Kidney epithelial cell (primary cell): ENCODE measurements at regions not wholly inside any gene's neighbourhood (a gene's known extent, or its start where the extent isn't known, plus 50 kb on each side); places are given as distances from the start of the nearest gene placed in this dataset.
"Not testable (repeated sequence)": the region's sequence is repeated elsewhere in the genome, so short reads cannot be mapped to it uniquely, and the experiment has no call there.

Source experiments
- DNase-seq: peaks from one replicate; pipeline ENCODE4 v3.0.0-alpha.2; 2010; ENCODE audit warnings: low read depth
- H3K27me3 ChIP-seq: 2 replicates; pipeline ENCODE4 v1.6.0; 2011; ENCODE audit warnings: low read length; ENCODE audit not compliant: control insufficient read depth, insufficient read depth
- H3K36me3 ChIP-seq: 2 replicates; pipeline ENCODE4 v1.5.1; 2011; ENCODE audit warnings: low read length; ENCODE audit not compliant: control insufficient read depth, insufficient read depth
- H3K4me3 ChIP-seq: 2 replicates; pipeline ENCODE4 v1.5.1; 2011; ENCODE audit warnings: low read depth, mild to moderate bottlenecking, control low read depth, low read length
- TF ChIP-seq, protein P1 (sequence below): IDR thresholded peaks from 2 replicates; pipeline ENCODE4 v1.5.1; 2011; ENCODE audit warnings: mild to moderate bottlenecking, moderate library complexity, low read length, control low read depth, inconsistent platforms; ENCODE audit not compliant: insufficient read depth, poor library complexity, severe bottlenecking

DNA sequence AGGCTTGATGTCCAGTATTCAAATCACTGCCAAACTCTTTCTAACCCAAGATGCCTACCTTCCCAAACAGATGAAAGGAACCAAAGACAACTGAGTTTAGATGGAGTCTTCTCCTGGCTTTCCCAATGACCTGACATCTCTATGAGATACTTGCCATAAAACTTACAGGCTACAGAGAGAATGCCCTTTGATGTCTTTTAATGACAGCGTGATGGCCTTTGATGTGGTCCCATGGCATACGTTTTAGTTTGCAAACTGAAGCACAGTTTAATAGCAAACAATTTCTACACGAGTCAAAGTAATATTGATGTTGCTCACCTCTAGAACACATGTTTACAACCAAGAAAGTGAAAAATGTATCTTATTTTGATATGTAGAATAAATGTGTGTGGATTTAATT, 73.2 kb downstream of the ZIC4 start:
- no peak for DNase-seq
- TF ChIP-seq, protein P1, sequence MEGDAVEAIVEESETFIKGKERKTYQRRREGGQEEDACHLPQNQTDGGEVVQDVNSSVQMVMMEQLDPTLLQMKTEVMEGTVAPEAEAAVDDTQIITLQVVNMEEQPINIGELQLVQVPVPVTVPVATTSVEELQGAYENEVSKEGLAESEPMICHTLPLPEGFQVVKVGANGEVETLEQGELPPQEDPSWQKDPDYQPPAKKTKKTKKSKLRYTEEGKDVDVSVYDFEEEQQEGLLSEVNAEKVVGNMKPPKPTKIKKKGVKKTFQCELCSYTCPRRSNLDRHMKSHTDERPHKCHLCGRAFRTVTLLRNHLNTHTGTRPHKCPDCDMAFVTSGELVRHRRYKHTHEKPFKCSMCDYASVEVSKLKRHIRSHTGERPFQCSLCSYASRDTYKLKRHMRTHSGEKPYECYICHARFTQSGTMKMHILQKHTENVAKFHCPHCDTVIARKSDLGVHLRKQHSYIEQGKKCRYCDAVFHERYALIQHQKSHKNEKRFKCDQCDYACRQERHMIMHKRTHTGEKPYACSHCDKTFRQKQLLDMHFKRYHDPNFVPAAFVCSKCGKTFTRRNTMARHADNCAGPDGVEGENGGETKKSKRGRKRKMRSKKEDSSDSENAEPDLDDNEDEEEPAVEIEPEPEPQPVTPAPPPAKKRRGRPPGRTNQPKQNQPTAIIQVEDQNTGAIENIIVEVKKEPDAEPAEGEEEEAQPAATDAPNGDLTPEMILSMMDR = no peak
- Histone ChIP-seq H3K36me3 (no peaks in the 10 kb centered on the region), H3K27me3 (no peaks in the 10 kb centered on the region), H3K4me3 (no peak overlapping the region)

DNA sequence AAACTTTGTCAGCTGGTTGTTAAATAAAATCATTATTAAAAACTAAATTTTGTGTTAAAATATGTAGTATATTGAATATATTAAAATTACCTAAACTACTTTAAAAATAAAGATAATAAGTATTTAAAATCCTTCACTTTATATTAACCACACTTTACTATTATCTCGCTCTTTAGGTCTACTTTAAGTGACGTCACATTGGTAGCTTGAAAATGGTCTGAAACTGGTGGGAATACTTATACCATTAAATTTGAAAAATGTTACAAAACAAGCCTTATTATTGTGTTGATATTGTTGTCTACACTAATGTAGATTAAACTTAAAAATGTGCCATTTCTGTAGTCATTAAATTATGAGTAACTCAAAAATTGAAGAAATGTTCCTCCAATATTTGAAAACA, 77.6 kb downstream of the ZIC4 start:
- Histone ChIP-seq H3K36me3 (no peaks in the 10 kb centered on the region), H3K27me3 (no peaks in the 10 kb centered on the region), H3K4me3 (no peak overlapping the region)
- TF ChIP-seq, protein P1 = no peak
- no peak for DNase-seq

DNA sequence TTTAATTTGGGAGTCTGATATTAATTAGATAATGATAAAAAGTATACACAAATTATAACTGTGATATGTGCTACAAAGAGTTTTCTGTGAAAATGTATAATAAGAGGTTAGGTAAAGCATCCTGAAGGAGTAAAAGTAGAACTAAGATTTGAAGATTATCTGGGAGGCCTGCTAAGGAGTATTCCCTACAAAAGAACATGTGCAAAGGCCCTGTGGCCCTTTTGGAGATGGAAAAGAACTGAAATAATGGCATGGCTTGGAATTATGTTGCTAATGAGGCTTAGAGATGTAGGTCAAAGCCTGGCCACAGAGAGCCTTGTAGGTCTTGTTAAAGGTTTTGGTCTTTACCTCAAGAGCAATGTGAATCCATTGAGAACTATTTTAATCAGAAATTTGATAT, 82.0 kb downstream of the ZIC4 start:
- Histone ChIP-seq H3K36me3 (no peaks in the 10 kb centered on the region), H3K27me3 (no peaks in the 10 kb centered on the region), H3K4me3 (no peak overlapping the region)
- TF ChIP-seq, protein P1 = no peak
- DNase-seq = no peak

DNA sequence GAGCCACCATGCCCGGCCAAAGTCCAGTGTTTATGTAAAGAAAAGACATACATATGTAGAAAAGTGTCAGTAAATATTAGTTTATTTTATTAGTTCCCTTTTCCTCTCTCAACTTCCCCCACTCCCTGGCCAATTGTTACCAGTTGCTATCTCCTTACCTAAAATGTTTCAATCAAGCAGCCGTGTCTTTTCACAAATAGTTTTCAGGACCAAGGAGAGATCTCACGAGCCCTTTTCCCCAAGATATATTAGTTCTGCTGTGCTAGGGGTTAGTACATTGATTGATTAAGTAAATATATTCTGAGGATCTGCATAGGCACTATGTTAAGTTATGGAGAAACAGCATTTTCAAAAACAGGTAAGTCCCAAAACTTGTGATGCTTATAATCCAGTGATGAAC, 87.4 kb downstream of the ZIC4 start:
- no peaks in the 10 kb centered on the region for H3K27me3 ChIP-seq
- H3K36me3 ChIP-seq = no peaks in the 10 kb centered on the region
- H3K4me3 ChIP-seq = no peak overlapping the region
- no peak for DNase-seq
- TF ChIP-seq, protein P1 = no peak

DNA sequence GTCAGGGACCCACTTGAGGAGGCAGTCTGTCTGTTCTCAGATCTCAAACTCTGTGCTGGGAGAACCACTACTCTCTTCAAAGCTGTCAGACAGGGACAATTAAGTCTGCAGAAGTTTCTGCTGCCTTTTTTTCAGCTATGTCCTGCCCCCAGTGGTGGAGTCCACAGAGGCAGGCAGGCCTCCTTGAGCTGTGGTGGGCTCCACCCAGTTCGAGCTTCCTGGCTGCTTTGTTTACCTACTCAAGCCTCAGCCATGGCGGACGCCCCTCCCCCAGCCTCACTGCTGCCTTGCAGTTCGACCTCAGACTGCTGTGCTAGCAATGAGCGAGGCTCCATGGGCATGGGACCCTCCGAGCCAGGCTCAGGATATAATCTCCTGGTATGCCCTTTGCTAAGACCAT, 89.3 kb downstream of the ZIC4 start:
- H3K27me3 ChIP-seq, DNase-seq, H3K36me3 ChIP-seq, H3K4me3 ChIP-seq: not testable (repeated sequence)

DNA sequence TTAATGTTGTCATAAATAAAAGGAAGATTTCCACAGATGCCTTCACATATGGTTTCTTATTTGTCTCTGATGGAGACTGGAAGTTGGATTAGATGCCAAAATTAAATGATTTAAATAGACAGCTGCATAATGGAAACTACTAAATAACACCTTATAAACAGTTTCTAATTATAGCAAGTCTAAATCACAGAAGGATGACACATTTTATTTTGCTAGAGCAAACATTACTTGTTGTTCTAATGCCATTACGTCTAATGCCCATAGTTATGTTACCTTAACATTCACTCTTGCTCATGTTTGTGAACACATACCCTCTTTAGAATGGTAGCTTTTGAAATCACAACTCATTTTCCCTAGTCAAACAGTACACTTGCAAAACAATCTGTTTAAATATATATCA, 92.8 kb downstream of the ZIC4 start:
- no peak for DNase-seq
- TF ChIP-seq, protein P1 = no peak
- Histone ChIP-seq H3K4me3 (no peak overlapping the region), H3K27me3 (no peaks in the 10 kb centered on the region), H3K36me3 (no peaks in the 10 kb centered on the region)
